NT2/D1 (cell line): ENCODE measurements at regions not wholly inside any gene's neighbourhood (a gene's known extent, or its start where the extent isn't known, plus 50 kb on each side); places are given as distances from the start of the nearest gene placed in this dataset.

Experiments
- DNase-seq: peaks from one replicate; pipeline ENCODE4 v3.0.0-alpha.2; 2011; ENCODE audit warnings: low read depth, low spot score
- H3K27me3 ChIP-seq: 2 replicates; pipeline ENCODE4 v1.6.0; 2011; ENCODE audit warnings: mild to moderate bottlenecking; ENCODE audit not compliant: insufficient read length, insufficient read depth
- H3K36me3 ChIP-seq: 2 replicates; pipeline ENCODE4 v1.6.1; 2011; ENCODE audit warnings: mild to moderate bottlenecking, low read length, mixed read lengths; ENCODE audit not compliant: insufficient read depth, insufficient read length
- H3K4me1 ChIP-seq: 2 replicates; pipeline ENCODE4 v1.5.1; 2011; ENCODE audit not compliant: insufficient read depth, insufficient read length
- H3K4me3 ChIP-seq: 2 replicates; pipeline ENCODE4 v1.5.1; 2011; ENCODE audit warnings: low read depth; ENCODE audit not compliant: insufficient read length
- H3K9ac ChIP-seq: 2 replicates; pipeline ENCODE4 v1.6.0; 2011; ENCODE audit warnings: low read depth; ENCODE audit not compliant: insufficient read length
- H3K9me3 ChIP-seq: 2 replicates; pipeline ENCODE4 v1.5.1; 2011; ENCODE audit warnings: mild to moderate bottlenecking, low read length; ENCODE audit not compliant: insufficient read depth
- SUZ12 ChIP-seq: IDR thresholded peaks from 2 replicates; pipeline ENCODE4 v1.6.1; 2011; ENCODE audit not compliant: insufficient read length, insufficient read depth; ENCODE audit errors: extremely low read depth
- YY1 ChIP-seq: IDR thresholded peaks from 2 replicates; pipeline ENCODE4 v1.6.1; 2011; ENCODE audit not compliant: insufficient read length, insufficient read depth
- ZNF274 ChIP-seq: IDR thresholded peaks from 2 replicates; pipeline ENCODE4 v1.6.1; 2011; ENCODE audit warnings: mild to moderate bottlenecking, low read depth, low read length

- no peaks in the 10 kb centered on the region for H3K4me1 ChIP-seq
- H3K4me3 ChIP-seq, result no peak overlapping the region
- no peaks in the 10 kb centered on the region for H3K36me3 ChIP-seq
- no peak overlapping the region for H3K9ac ChIP-seq
- no peaks in the 10 kb centered on the region for H3K9me3 ChIP-seq
- H3K27me3 ChIP-seq, result no peaks in the 10 kb centered on the region
- TF ChIP-seq YY1 (no peak), ZNF274 (no peak), SUZ12 (no peak)
- no peak for DNase-seq
Observed at GRCh38 chr13:77979721-77980385, 61.2 kb upstream of the EDNRB start.

- no peak for DNase-seq
- H3K9me3 ChIP-seq, result no peaks in the 10 kb centered on the region
- no peaks in the 10 kb centered on the region for H3K27me3 ChIP-seq
- TF ChIP-seq YY1 (no peak), SUZ12 (no peak), ZNF274 (no peak)
- no peaks in the 10 kb centered on the region for H3K4me1 ChIP-seq
- H3K4me3 ChIP-seq, result no peak overlapping the region
- H3K36me3 ChIP-seq, result no peaks in the 10 kb centered on the region
- no peak overlapping the region for H3K9ac ChIP-seq
Observed at GRCh38 chr13:77975358-77976042, 56.9 kb upstream of the EDNRB start.

DNA sequence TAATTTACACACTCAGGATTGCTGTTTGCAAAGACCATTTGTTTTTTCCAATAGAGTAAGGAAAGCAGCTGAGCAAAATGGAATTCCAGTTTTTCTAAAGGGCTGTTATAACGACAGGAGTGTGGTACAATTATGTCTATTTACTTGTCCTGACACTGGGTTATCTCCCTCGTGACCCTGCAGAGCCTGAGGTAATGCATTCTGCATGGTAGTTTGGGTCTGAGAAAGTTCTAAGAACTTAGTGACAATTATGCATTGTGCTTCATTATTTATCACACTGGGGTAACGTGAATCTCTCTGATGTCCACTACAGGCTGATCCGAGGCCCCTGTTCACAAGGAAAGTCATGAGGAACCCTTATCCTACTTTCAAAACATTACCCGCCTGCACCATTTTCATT, 50.7 kb upstream of the EDNRB start:
- no peaks in the 10 kb centered on the region for H3K4me1 ChIP-seq
- DNase-seq, result no peak
- H3K36me3 ChIP-seq, result no peaks in the 10 kb centered on the region
- H3K4me3 ChIP-seq, result no peak overlapping the region
- H3K27me3 ChIP-seq, result no peaks in the 10 kb centered on the region
- no peaks in the 10 kb centered on the region for H3K9me3 ChIP-seq
- no peak overlapping the region for H3K9ac ChIP-seq
- TF ChIP-seq YY1, result no peak
- no peak for TF ChIP-seq SUZ12
- TF ChIP-seq ZNF274, result no peak
